Breast epithelium (tissue), 3 donors: ENCODE measurements at regions not wholly inside any gene's neighbourhood (a gene's known extent, or its start where the extent isn't known, plus 50 kb on each side); places are given as distances from the start of the nearest gene placed in this dataset.

Experiments
- POLR2A ChIP-seq: fragments of 450-650 bp; IDR thresholded peaks from one replicate; pipeline ENCODE4 v1.6.1; 2016; ENCODE audit warnings: antibody characterized with exemption, mild to moderate bottlenecking, moderate library complexity
- POLR2AphosphoS5 ChIP-seq, 3 donors: sonication (generic); formaldehyde crosslinking; IDR thresholded peaks; one replicate each; pipeline ENCODE4 v1.6.1; 2017; ENCODE audit warnings: antibody characterized with exemption in 3 of 3
- TF ChIP-seq, protein P1 (sequence below), 3 donors: fragments of 450-650 bp; IDR thresholded peaks; one replicate each; pipeline ENCODE4 v1.5.1; 2016 to 2017; ENCODE audit warnings: antibody characterized with exemption in 3 of 3, mild to moderate bottlenecking in 3 of 3, moderate library complexity in 3 of 3

DNA sequence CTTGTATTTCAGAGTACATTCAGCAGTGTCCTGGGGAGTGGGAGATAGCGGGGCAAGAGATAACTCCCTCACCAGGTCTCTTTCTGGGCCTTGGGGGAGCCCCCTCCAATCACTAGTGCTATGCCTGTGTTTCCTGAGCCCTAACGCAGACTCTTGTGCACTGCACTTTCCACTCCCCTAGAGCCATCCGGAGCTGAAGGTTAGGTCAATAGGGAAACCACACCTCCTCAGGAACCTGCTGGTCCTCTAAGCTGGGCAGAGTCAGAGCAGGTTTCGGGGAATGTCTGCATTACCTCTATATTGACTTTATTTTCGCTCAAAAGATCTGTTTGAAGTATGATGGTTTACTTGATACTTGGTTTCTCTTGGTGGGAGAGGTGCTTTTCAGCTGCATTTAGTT, 617.0 kb upstream of the ROBO1 start:
- TF ChIP-seq, protein P1, sequence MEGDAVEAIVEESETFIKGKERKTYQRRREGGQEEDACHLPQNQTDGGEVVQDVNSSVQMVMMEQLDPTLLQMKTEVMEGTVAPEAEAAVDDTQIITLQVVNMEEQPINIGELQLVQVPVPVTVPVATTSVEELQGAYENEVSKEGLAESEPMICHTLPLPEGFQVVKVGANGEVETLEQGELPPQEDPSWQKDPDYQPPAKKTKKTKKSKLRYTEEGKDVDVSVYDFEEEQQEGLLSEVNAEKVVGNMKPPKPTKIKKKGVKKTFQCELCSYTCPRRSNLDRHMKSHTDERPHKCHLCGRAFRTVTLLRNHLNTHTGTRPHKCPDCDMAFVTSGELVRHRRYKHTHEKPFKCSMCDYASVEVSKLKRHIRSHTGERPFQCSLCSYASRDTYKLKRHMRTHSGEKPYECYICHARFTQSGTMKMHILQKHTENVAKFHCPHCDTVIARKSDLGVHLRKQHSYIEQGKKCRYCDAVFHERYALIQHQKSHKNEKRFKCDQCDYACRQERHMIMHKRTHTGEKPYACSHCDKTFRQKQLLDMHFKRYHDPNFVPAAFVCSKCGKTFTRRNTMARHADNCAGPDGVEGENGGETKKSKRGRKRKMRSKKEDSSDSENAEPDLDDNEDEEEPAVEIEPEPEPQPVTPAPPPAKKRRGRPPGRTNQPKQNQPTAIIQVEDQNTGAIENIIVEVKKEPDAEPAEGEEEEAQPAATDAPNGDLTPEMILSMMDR (IDR thresholded peaks at IDR 0.05): no peak
- TF ChIP-seq POLR2AphosphoS5 (IDR thresholded peaks at IDR 0.05) (no peak), POLR2A (no peak)
